Endothelial cell of umbilical vein (primary cell): ENCODE measurements at regions not wholly inside any gene's neighbourhood (a gene's known extent, or its start where the extent isn't known, plus 50 kb on each side); places are given as distances from the start of the nearest gene placed in this dataset.
"Not testable (repeated sequence)": the region's sequence is repeated elsewhere in the genome, so short reads cannot be mapped to it uniquely, and the experiment has no call there.

Experiments used
- BruUV-seq: library from RNA; stranded (reverse); fragments of 400-500 nt; replicated peaks from 2 replicates; lab custom pipeline; 2021; lab: Mats Ljungman, UMichigan
- CTCF ChIA-PET: fragments of 300-600, 350-600 bp; sonication (Branson Sonifier 250); formaldehyde crosslinking; loops from one replicate; lab custom pipeline; 2021; ENCODE audit warnings: antibody characterized with exemption, inconsistent platforms; lab: Charles Lee
- POLR2A ChIA-PET: fragments of 300-600, 350-600 bp; sonication (Branson Sonifier 250); formaldehyde crosslinking; loops from one replicate; lab custom pipeline; 2021; ENCODE audit warnings: antibody characterized with exemption, inconsistent platforms; lab: Charles Lee
- DNase-seq: peaks from one replicate; pipeline ENCODE4 v3.0.0-alpha.2; 2011; ENCODE audit warnings: low read depth, low spot score
- FAIRE-seq: peaks from 2 replicates; lab custom pipeline; 2011; peaks lifted over from hg19 to GRCh38; lab: Jason Lieb, UNC
- H2AFZ ChIP-seq: 2 replicates; pipeline ENCODE4 v1.6.0; 2012; ENCODE audit warnings: low read depth, low read length, control low read depth, inconsistent platforms
- H3K27ac ChIP-seq: 2 replicates; pipeline ENCODE4 v1.5.1; 2011; ENCODE audit warnings: low read depth, mild to moderate bottlenecking, control low read depth, low read length, moderate library complexity; ENCODE audit not compliant: insufficient read depth
- H3K27me3 ChIP-seq, 2 experiments: 2 replicates each; pipeline versions ENCODE4 v1.6.0 to v1.6.1; 2011; ENCODE audit warnings: low read length in 2 of 2, mixed read lengths in 1 of 2; ENCODE audit not compliant: control insufficient read depth in 2 of 2, insufficient read depth in 2 of 2
- H3K36me3 ChIP-seq, 2 experiments: 2 replicates in 1 of 2; 3 replicates in 1 of 2; pipeline ENCODE4 v1.5.1; 2011; ENCODE audit warnings: low read length in 2 of 2, mild to moderate bottlenecking in 1 of 2, moderate library complexity in 1 of 2; ENCODE audit not compliant: control insufficient read depth in 2 of 2, insufficient read depth in 2 of 2; ENCODE audit errors: extremely low read depth in 1 of 2
- H3K4me1 ChIP-seq: 3 replicates; pipeline ENCODE4 v1.5.1; 2011; ENCODE audit warnings: mild to moderate bottlenecking, low read length; ENCODE audit not compliant: control insufficient read depth, insufficient read depth; ENCODE audit errors: extremely low read depth
- H3K4me2 ChIP-seq: 2 replicates; pipeline ENCODE4 v1.6.1; 2011; ENCODE audit warnings: low read length, control low read depth, mixed read lengths; ENCODE audit not compliant: insufficient read depth
- H3K4me3 ChIP-seq, 3 experiments: fragments of 200-600 bp in 1 of 3; sonication (generic), shearing (Covaris generic) in 1 of 3; replicated peaks in 1 of 3; 2 replicates each; pipeline ENCODE4 v1.5.1; 2011 to 2016; ENCODE audit warnings: control low read depth in 3 of 3, low read length in 3 of 3, mild to moderate bottlenecking in 2 of 3, inconsistent platforms in 1 of 3, low read depth in 1 of 3, moderate library complexity in 1 of 3; ENCODE audit not compliant: insufficient read depth in 1 of 3
- H3K79me2 ChIP-seq: 2 replicates; pipeline ENCODE4 v1.6.0; 2012; ENCODE audit warnings: low read length, inconsistent platforms; ENCODE audit not compliant: control insufficient read depth, insufficient read depth
- H3K9ac ChIP-seq: replicated peaks from 2 replicates; pipeline ENCODE3; 2011; ENCODE audit warnings: low read length, control low read depth; ENCODE audit not compliant: insufficient read depth; ENCODE audit errors: extremely low read depth
- H3K9me1 ChIP-seq: replicated peaks from 3 replicates; pipeline ENCODE4 v1.6.0; 2011; ENCODE audit warnings: mild to moderate bottlenecking, low read length; ENCODE audit not compliant: control insufficient read depth, insufficient read depth; ENCODE audit errors: extremely low read depth
- H3K9me3 ChIP-seq: replicated peaks from 2 replicates; pipeline ENCODE4 v1.5.1; 2012; ENCODE audit warnings: low read length, inconsistent platforms; ENCODE audit not compliant: control insufficient read depth, insufficient read depth
- H4K20me1 ChIP-seq: replicated peaks from 2 replicates; pipeline ENCODE3; 2011; ENCODE audit warnings: mild to moderate bottlenecking, low read length; ENCODE audit not compliant: control insufficient read depth, insufficient read depth; ENCODE audit errors: extremely low read depth
- JUN ChIP-seq: IDR thresholded peaks from 2 replicates; pipeline ENCODE4 v1.6.1; 2011; ENCODE audit warnings: borderline replicate concordance, low read depth; ENCODE audit not compliant: insufficient read length, insufficient read depth
- MYC ChIP-seq: IDR thresholded peaks from one replicate; pipeline ENCODE4 v1.6.1; 2011; ENCODE audit warnings: mild to moderate bottlenecking, low read depth, low read length
- POLR2A ChIP-seq: IDR thresholded peaks from 2 replicates; pipeline ENCODE4 v1.6.1; 2012; ENCODE audit warnings: low read depth, mild to moderate bottlenecking, control low read depth, low read length
- dilution Hi-C: fragments of 300-500 bp; cut with MboI; formaldehyde crosslinking; loops from one replicate; pipeline ENCODE4 v1.15.0; 2019; ENCODE audit warnings: low sequenced_read_pairs; ENCODE audit not compliant: extremely low pct_ligation_motif_present
- intact Hi-C: fragments of 100-400 bp; cut with micrococcal nuclease; formaldehyde crosslinking; loops from one replicate; pipeline ENCODE4 v1.10.0; 2022

DNA sequence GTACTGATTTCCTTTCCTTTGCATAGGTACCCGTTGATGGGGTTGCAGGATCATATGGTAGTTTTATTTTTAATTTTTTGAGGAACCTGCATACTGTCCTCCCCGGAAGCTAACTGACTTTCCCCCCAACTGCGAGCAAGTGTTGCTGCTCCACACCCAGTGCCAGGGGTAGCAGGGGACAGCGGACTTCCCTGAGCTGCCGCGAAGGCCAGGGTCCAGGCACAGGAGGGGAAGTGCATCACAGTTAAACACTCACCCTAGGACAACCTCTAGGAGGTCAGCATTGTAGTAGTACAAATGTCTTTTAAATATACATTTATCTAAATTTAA lies 201.7 kb downstream of the NPIPB11 start:
- no peaks in the 10 kb centered on the region for H3K9me3 ChIP-seq
- H3K4me3 ChIP-seq, result no peak overlapping the region
- no peak overlapping the region for H3K4me2 ChIP-seq
- H3K9me1 ChIP-seq, result no peaks in the 10 kb centered on the region
- BruUV-seq, result no TSS peak
- no peak for DNase-seq
- no peak for TF ChIP-seq JUN
- TF ChIP-seq MYC, result no peak
- TF ChIP-seq POLR2A, result no peak
- dilution Hi-C loops (no loop called here), intact Hi-C loops (no loop called here)
- no peak overlapping the region for H2AFZ ChIP-seq
- H4K20me1 ChIP-seq, result no peaks in the 10 kb centered on the region
- FAIRE-seq, result no peak
- POLR2A ChIA-PET, result no interaction called here
- no peaks in the 10 kb centered on the region for H3K27me3 ChIP-seq
- H3K79me2 ChIP-seq, result no peaks in the 10 kb centered on the region
- H3K27ac ChIP-seq, result no peak overlapping the region
- CTCF ChIA-PET, result interaction anchor here (0.6 kb wide), 1 partner anchor 522 kb away, joined by 3 read pairs; no protein-coding TSS in a partner anchor
- H3K9ac ChIP-seq, result no peak overlapping the region
- no peaks in the 10 kb centered on the region for H3K36me3 ChIP-seq
- peaks cover 7% of the 10 kb centered on the region for H3K4me1 ChIP-seq

DNA sequence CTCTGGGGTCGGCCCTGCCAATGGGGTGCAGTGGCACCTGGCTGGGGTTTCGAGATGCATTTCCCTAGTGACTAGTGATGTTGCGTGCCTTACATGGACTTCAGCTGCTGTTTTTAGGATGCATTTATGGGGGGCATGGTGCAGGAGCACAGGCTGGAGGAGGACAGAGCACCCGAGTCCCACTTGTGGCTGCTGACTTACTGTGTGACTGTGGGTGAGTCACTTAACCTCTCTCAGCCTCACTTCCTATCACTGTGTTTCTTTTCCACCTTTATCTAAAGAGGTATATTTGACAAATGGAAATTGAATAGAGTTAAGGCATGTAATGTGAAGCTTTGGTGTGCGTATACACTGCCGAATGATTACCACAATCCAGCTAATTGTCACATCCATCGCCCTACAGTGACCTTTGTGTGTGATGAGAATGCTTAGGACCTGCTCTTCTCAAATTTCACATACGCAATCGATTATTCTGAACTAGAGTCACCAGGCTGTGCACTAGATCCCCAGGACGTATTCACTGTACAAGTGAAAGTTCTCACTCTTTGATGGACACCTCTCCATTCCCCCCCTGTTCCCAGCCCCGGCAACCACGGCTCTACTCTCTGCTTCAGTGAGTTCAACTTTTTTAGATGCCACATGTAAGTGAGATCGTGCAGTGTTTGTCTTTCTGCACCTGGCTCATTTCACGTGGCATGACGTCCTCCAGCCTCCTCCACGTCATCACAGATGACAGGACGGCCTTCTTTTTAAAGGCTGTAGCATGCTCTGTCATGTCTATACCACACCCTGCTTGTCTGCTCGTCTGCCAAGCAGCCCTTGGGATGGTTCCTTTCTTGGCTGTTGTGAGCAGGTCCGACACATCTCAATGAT lies 202.3 kb downstream of the NPIPB11 start:
- H3K79me2 ChIP-seq, H3K9ac ChIP-seq, H2AFZ ChIP-seq, H3K36me3 ChIP-seq, H3K9me3 ChIP-seq, FAIRE-seq, H3K4me3 ChIP-seq, H3K27ac ChIP-seq, H4K20me1 ChIP-seq, intact Hi-C loops, DNase-seq, BruUV-seq, H3K4me1 ChIP-seq, dilution Hi-C loops, H3K4me2 ChIP-seq, H3K9me1 ChIP-seq, POLR2A ChIA-PET, H3K27me3 ChIP-seq: not testable (repeated sequence)
- CTCF ChIA-PET, result interaction anchor here (0.6 kb wide), 1 partner anchor 523 kb away, joined by 3 read pairs; no protein-coding TSS in a partner anchor

DNA sequence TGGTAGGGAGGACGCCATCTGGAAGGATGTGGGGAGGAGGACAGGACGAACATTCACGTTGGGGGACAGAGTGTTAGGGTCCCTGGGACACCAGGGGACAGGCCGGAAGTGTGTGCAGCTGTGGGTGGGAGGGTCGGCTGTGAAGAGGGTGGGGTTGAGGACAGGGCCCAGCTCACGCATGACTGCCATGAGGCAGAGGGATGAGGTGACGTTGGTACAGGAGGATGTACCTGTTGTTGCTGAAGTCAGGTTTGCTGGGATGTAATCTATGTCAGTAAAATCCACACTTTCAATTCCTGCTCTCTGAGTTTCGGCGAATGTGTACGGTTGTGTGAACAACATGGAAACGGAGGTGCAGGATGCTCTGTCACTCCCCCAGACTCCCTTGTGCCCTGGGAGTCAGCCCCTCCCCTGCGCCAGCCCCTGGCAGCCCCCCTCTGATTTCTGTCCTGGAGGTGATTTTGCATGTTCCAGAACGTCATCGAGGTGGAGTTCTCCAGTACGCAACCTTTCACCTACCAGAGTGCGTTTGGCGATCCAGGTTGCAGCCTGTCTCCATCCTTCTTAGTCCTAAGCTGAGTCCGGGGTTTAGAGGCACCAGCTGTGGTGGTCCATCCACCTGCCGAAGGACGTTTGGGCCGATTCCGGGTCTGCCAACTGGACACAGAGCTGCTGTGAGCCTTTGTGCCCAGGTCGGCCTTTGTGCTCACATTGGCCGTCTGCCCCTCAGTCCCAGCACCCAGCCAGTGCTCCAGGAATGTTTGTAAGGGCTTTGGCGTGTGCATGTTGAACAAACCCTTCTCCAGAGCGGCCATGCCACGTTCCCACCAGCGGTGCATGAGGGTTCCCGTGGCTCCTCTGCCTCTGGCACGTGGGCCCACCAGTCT lies 203.2 kb downstream of the NPIPB11 start:
- H3K9me1 ChIP-seq, BruUV-seq, H3K9me3 ChIP-seq, CTCF ChIA-PET, H3K4me1 ChIP-seq, intact Hi-C loops, FAIRE-seq, DNase-seq, dilution Hi-C loops, H3K27me3 ChIP-seq, H3K4me2 ChIP-seq, H3K4me3 ChIP-seq, H3K9ac ChIP-seq, POLR2A ChIA-PET, H3K36me3 ChIP-seq, H3K79me2 ChIP-seq, H2AFZ ChIP-seq, H4K20me1 ChIP-seq, H3K27ac ChIP-seq: not testable (repeated sequence)
